H9 (cell line): ENCODE measurements at regions not wholly inside any gene's neighbourhood (a gene's known extent, or its start where the extent isn't known, plus 50 kb on each side); places are given as distances from the start of the nearest gene placed in this dataset.

Experiments
- DNase-seq: peaks from one replicate; pipeline ENCODE4 v3.0.0-alpha.2; 2017
- H2AFZ ChIP-seq: one replicate; pipeline ENCODE4 v1.6.1; 2013; ENCODE audit warnings: mild to moderate bottlenecking, low read length, control low read depth, moderate library complexity
- H2AK5ac ChIP-seq: 2 replicates; pipeline ENCODE4 v1.6.1; 2013; ENCODE audit warnings: low read length, control low read depth, mixed read lengths; ENCODE audit not compliant: insufficient read length
- H2BK120ac ChIP-seq: one replicate; pipeline ENCODE4 v1.6.1; 2013; ENCODE audit warnings: low read depth, mild to moderate bottlenecking, low read length, control low read depth, inconsistent platforms; ENCODE audit not compliant: poor library complexity, severe bottlenecking
- H2BK12ac ChIP-seq: 2 replicates; pipeline ENCODE4 v1.6.1; 2013; ENCODE audit warnings: low read length, control low read depth, mixed read lengths, low read depth; ENCODE audit not compliant: insufficient read length
- H2BK15ac ChIP-seq: 2 replicates; pipeline ENCODE4 v1.6.1; 2013; ENCODE audit warnings: low read depth, low read length, control low read depth
- H2BK20ac ChIP-seq: one replicate; pipeline ENCODE4 v1.6.1; 2013; ENCODE audit warnings: low read depth, mild to moderate bottlenecking, low read length, control low read depth, inconsistent platforms; ENCODE audit not compliant: poor library complexity, severe bottlenecking
- H2BK5ac ChIP-seq: 2 replicates; pipeline ENCODE4 v1.6.1; 2013; ENCODE audit warnings: low read length, control low read depth, mixed read lengths; ENCODE audit not compliant: insufficient read length
- H3K14ac ChIP-seq: 2 replicates; pipeline ENCODE4 v1.6.1; 2013; ENCODE audit warnings: low read length, control low read depth; ENCODE audit not compliant: insufficient read depth
- H3K18ac ChIP-seq: 2 replicates; pipeline ENCODE4 v1.6.1; 2013; ENCODE audit warnings: low read depth, mild to moderate bottlenecking, mixed read lengths, low read length, control low read depth; ENCODE audit not compliant: insufficient read length
- H3K23ac ChIP-seq: 2 replicates; pipeline ENCODE4 v1.6.1; 2013; ENCODE audit warnings: low read length, control low read depth, mixed read lengths, low read depth; ENCODE audit not compliant: insufficient read length
- H3K23me2 ChIP-seq: 2 replicates; pipeline ENCODE4 v1.6.1; 2013; ENCODE audit warnings: low read depth, mild to moderate bottlenecking, mixed read lengths, low read length, control low read depth; ENCODE audit not compliant: insufficient read length, poor library complexity, severe bottlenecking
- H3K27ac ChIP-seq: 2 replicates; pipeline ENCODE4 v1.5.1; 2013; ENCODE audit warnings: low read length, control low read depth, mixed read lengths, low read depth; ENCODE audit not compliant: insufficient read length
- H3K27me3 ChIP-seq: 2 replicates; pipeline ENCODE4 v1.6.1; 2013; ENCODE audit warnings: low read length, control low read depth, inconsistent platforms; ENCODE audit not compliant: insufficient read depth
- H3K4ac ChIP-seq: 2 replicates; pipeline ENCODE4 v1.6.1; 2013; ENCODE audit warnings: low read depth, mild to moderate bottlenecking, control low read depth, inconsistent platforms, low read length, moderate library complexity
- H3K4me1 ChIP-seq: 2 replicates; pipeline ENCODE4 v1.6.1; 2013; ENCODE audit warnings: low read length, control low read depth, inconsistent platforms; ENCODE audit not compliant: insufficient read depth
- H3K4me2 ChIP-seq: 2 replicates; pipeline ENCODE4 v1.6.1; 2013; ENCODE audit warnings: low read length, control low read depth, mixed read lengths; ENCODE audit not compliant: insufficient read length, insufficient read depth
- H3K56ac ChIP-seq: 2 replicates; pipeline ENCODE4 v1.6.1; 2013; ENCODE audit warnings: low read depth, mild to moderate bottlenecking, mixed read lengths, low read length, control low read depth; ENCODE audit not compliant: insufficient read length
- H3K79me1 ChIP-seq: 2 replicates; pipeline ENCODE4 v1.6.1; 2013; ENCODE audit warnings: low read depth, mild to moderate bottlenecking, moderate library complexity, low read length, control low read depth, inconsistent platforms; ENCODE audit not compliant: insufficient read depth, poor library complexity, severe bottlenecking
- H3K79me2 ChIP-seq: 2 replicates; pipeline ENCODE4 v1.6.1; 2013; ENCODE audit warnings: low read length, control low read depth, inconsistent platforms; ENCODE audit not compliant: insufficient read depth
- H3K9ac ChIP-seq: 2 replicates; pipeline ENCODE4 v1.6.1; 2013; ENCODE audit warnings: low read length, control low read depth, mixed read lengths; ENCODE audit not compliant: insufficient read length; ENCODE audit errors: extremely low read depth
- H3K9me3 ChIP-seq: one replicate; pipeline ENCODE4 v1.6.1; 2013; ENCODE audit warnings: low read depth, low read length, inconsistent platforms; ENCODE audit not compliant: control insufficient read depth
- H3T11ph ChIP-seq: one replicate; pipeline ENCODE4 v1.6.1; 2013; ENCODE audit warnings: mild to moderate bottlenecking, low read length, control low read depth, inconsistent platforms
- H4K20me1 ChIP-seq: one replicate; pipeline ENCODE4 v1.6.1; 2013; ENCODE audit not compliant: control insufficient read depth, insufficient read length, insufficient read depth
- H4K5ac ChIP-seq: 2 replicates; pipeline ENCODE4 v1.6.1; 2013; ENCODE audit warnings: low read depth, mild to moderate bottlenecking, mixed read lengths, low read length, control low read depth; ENCODE audit not compliant: insufficient read length
- H4K8ac ChIP-seq: replicated peaks from 2 replicates; pipeline ENCODE4 v1.6.1; 2013; ENCODE audit warnings: low read length, control low read depth, mixed read lengths, low read depth; ENCODE audit not compliant: insufficient read length
- H4K91ac ChIP-seq: 2 replicates; pipeline ENCODE4 v1.6.1; 2013; ENCODE audit warnings: low read depth, mild to moderate bottlenecking, moderate library complexity, mixed read lengths, low read length, control low read depth; ENCODE audit not compliant: insufficient read length
- H3K27ac Mint-ChIP-seq, 3 experiments: 2 replicates in 2 of 3; 3 replicates in 1 of 3; pipeline ENCODE4 v1.8.0; 2020 to 2021; ENCODE audit warnings: mixed read lengths in 3 of 3, mild to moderate bottlenecking in 1 of 3, moderate library complexity in 1 of 3
- H3K27me3 Mint-ChIP-seq: 2 replicates; pipeline ENCODE4 v1.8.0; 2021; ENCODE audit warnings: low read depth, mild to moderate bottlenecking, moderate library complexity, mixed read lengths
- H3K36me3 Mint-ChIP-seq, 3 experiments: 2 replicates in 2 of 3; 3 replicates in 1 of 3; pipeline ENCODE4 v1.8.0; 2020 to 2021; ENCODE audit warnings: low read depth in 3 of 3, mixed read lengths in 3 of 3; ENCODE audit not compliant: insufficient read depth in 1 of 3
- H3K4me1 Mint-ChIP-seq, 2 experiments: 2 replicates each; pipeline ENCODE4 v1.8.0; 2020; ENCODE audit warnings: mixed read lengths in 2 of 2
- H3K4me3 Mint-ChIP-seq, 2 experiments: 2 replicates in 1 of 2; 3 replicates in 1 of 2; pipeline ENCODE4 v1.8.0; 2020 to 2021; ENCODE audit warnings: mild to moderate bottlenecking in 2 of 2, mixed read lengths in 2 of 2, moderate library complexity in 1 of 2
- H3K9me3 Mint-ChIP-seq, 2 experiments: 2 replicates in 1 of 2; 3 replicates in 1 of 2; pipeline ENCODE4 v1.8.0; 2020; ENCODE audit warnings: mild to moderate bottlenecking in 2 of 2, mixed read lengths in 2 of 2, moderate library complexity in 1 of 2
- WGBS: extraction: QIAGEN DNeasy Blood & Tissue Kit; methylation state at CpG from one replicate; pipeline ENCODE4 v1.1.7; 2013; ENCODE audit warnings: missing lambda C conversion rate, low lambda C conversion rate, mixed read lengths; ENCODE audit not compliant: insufficient read length; ENCODE audit errors: extremely low coverage; 5-methylcytosine and 5-hydroxymethylcytosine counted together
- TF ChIP-seq, protein P1 (sequence below): fragments of 200-600 bp; sonication (generic); conservative IDR thresholded peaks from 3 replicates; pipeline ENCODE4 v1.8.0; 2021; ENCODE audit warnings: antibody characterized with exemption, mild to moderate bottlenecking

DNA sequence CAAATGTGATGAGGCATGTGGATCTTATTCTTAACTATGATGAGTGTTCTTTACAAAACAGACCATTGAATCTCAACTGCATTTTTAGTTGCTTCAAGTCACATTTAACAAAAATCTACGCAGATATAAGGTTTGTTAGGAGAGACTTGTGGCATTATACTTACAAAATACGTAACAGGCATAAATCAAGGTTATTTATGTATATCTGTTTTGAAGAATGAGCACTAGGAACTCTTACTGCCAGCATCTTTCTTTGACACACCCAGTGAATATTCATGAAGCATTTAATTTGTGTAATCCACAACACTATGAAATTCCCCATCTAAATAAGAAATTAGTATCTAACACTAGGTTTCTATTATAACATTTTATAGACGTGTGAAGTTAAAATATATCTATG, 186.3 kb downstream of the FAT4 start:
- H2BK15ac ChIP-seq = no peak overlapping the region
- no peaks in the 10 kb centered on the region for H3K9me3 ChIP-seq
- no peak overlapping the region for H3K4ac ChIP-seq
- no peak overlapping the region for H3K23ac ChIP-seq
- no peaks in the 10 kb centered on the region for H3K9me3 Mint-ChIP-seq
- H3K27ac Mint-ChIP-seq = no peak overlapping the region
- no peak overlapping the region for H2BK12ac ChIP-seq
- H3K4me1 Mint-ChIP-seq = peaks cover 4 to 14% of the 10 kb centered on the region in 2 experiments; a peak in 3 of 4 replicates
- no CpG with 5 or more reads among the region's 3 CpGs for WGBS
- H3K4me2 ChIP-seq = no peak overlapping the region
- H4K8ac ChIP-seq = no peak overlapping the region
- H3K36me3 Mint-ChIP-seq = no peaks in the 10 kb centered on the region
- no peak overlapping the region for H3T11ph ChIP-seq
- H2AFZ ChIP-seq = no peak overlapping the region
- H3K23me2 ChIP-seq = no peaks in the 10 kb centered on the region
- no peak overlapping the region for H2BK5ac ChIP-seq
- H3K27me3 ChIP-seq = no peaks in the 10 kb centered on the region
- H3K9ac ChIP-seq = no peak overlapping the region
- H3K79me1 ChIP-seq = no peaks in the 10 kb centered on the region
- no peak overlapping the region for H2BK120ac ChIP-seq
- no peak overlapping the region for H3K14ac ChIP-seq
- no peak overlapping the region for H2BK20ac ChIP-seq
- no peak overlapping the region for H3K27ac ChIP-seq
- TF ChIP-seq, protein P1, sequence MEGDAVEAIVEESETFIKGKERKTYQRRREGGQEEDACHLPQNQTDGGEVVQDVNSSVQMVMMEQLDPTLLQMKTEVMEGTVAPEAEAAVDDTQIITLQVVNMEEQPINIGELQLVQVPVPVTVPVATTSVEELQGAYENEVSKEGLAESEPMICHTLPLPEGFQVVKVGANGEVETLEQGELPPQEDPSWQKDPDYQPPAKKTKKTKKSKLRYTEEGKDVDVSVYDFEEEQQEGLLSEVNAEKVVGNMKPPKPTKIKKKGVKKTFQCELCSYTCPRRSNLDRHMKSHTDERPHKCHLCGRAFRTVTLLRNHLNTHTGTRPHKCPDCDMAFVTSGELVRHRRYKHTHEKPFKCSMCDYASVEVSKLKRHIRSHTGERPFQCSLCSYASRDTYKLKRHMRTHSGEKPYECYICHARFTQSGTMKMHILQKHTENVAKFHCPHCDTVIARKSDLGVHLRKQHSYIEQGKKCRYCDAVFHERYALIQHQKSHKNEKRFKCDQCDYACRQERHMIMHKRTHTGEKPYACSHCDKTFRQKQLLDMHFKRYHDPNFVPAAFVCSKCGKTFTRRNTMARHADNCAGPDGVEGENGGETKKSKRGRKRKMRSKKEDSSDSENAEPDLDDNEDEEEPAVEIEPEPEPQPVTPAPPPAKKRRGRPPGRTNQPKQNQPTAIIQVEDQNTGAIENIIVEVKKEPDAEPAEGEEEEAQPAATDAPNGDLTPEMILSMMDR = no peak
- H3K27me3 Mint-ChIP-seq = no peaks in the 10 kb centered on the region
- no peak overlapping the region for H3K56ac ChIP-seq
- no peak overlapping the region for H3K4me3 Mint-ChIP-seq
- H2AK5ac ChIP-seq = no peak overlapping the region
- no peak for DNase-seq
- H4K20me1 ChIP-seq = no peaks in the 10 kb centered on the region
- no peaks in the 10 kb centered on the region for H3K79me2 ChIP-seq
- H3K4me1 ChIP-seq = peaks cover 5% of the 10 kb centered on the region; the same call in 1 of the 2 replicates
- H3K18ac ChIP-seq = no peak overlapping the region
- no peak overlapping the region for H4K91ac ChIP-seq
- H4K5ac ChIP-seq = no peak overlapping the region
